PFSK-1 (cell line): ENCODE measurements at regions not wholly inside any gene's neighbourhood (a gene's known extent, or its start where the extent isn't known, plus 50 kb on each side); places are given as distances from the start of the nearest gene placed in this dataset.

Source experiments
- FOXP2 ChIP-seq: optimal IDR thresholded peaks from 2 replicates; pipeline ENCODE3; 2011; ENCODE audit warnings: borderline replicate concordance, control low read depth, inconsistent platforms; ENCODE audit not compliant: insufficient read depth; ENCODE audit errors: extremely low read length, extremely low read depth
- POLR2AphosphoS5 ChIP-seq: IDR thresholded peaks from 2 replicates; pipeline ENCODE4 v1.6.1; 2012; ENCODE audit warnings: low read depth, mild to moderate bottlenecking, control low read depth, low read length, moderate library complexity
- SIN3A ChIP-seq: IDR thresholded peaks from 2 replicates; pipeline ENCODE4 v1.6.1; 2012; ENCODE audit warnings: mild to moderate bottlenecking, low read length, moderate library complexity, borderline replicate concordance; ENCODE audit not compliant: insufficient read depth
- TAF1 ChIP-seq: IDR thresholded peaks from 2 replicates; pipeline ENCODE4 v1.6.1; 2012; ENCODE audit warnings: low read length, control low read depth, borderline replicate concordance; ENCODE audit not compliant: insufficient read depth
- TF ChIP-seq, protein P1 (sequence below), 2 experiments: IDR thresholded peaks; 2 replicates each; pipeline versions ENCODE4 v1.6.1 to v1.8.0; 2011 to 2012; ENCODE audit warnings: low read depth in 2 of 2, low read length in 2 of 2, control low read depth in 1 of 2, inconsistent platforms in 1 of 2, mild to moderate bottlenecking in 1 of 2, moderate library complexity in 1 of 2; ENCODE audit not compliant: insufficient read depth in 1 of 2

DNA sequence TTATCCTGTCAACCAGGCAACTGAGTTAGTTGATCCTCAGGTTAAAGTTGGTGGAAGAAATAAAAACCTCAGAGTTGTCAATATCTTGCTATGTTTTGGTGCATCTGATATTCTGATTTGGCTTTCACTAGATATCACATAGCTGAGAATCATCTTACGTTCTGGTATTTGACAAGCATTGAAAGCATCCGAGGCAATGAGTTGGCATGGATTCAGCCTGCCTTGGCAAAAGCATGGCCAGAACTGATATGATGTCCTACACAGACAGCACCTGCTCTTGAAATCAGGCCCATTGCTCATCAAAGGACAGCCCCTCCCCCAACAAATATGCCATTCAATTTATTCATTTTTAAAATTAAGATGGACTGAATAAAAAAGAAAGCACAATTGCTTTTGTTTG lies 320.7 kb upstream of the ATP2B1 start:
- TF ChIP-seq POLR2AphosphoS5 (no peak), FOXP2 (no peak)

DNA sequence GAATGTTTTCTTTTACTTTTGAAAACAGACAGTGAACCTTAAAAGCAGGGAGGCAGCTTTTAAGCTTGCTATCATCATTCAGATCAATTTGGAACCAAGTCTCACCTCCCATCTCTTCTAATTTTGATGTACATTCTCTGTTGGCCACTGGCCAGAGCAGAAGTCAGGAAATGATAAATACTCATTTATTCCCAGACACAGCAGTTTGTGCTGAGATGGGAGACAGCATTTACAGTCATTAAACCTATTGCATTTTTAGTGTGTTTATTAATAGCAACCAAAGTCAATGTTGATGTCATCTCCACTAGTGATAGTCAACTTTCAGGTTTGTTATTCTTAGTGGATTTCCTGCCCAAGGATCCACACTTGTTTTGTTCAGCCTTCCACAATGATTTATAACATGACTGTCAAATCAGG lies 320.0 kb upstream of the ATP2B1 start:
- TF ChIP-seq TAF1 (no peak), SIN3A (no peak), FOXP2 (no peak), POLR2AphosphoS5 (no peak)
- TF ChIP-seq, protein P1, sequence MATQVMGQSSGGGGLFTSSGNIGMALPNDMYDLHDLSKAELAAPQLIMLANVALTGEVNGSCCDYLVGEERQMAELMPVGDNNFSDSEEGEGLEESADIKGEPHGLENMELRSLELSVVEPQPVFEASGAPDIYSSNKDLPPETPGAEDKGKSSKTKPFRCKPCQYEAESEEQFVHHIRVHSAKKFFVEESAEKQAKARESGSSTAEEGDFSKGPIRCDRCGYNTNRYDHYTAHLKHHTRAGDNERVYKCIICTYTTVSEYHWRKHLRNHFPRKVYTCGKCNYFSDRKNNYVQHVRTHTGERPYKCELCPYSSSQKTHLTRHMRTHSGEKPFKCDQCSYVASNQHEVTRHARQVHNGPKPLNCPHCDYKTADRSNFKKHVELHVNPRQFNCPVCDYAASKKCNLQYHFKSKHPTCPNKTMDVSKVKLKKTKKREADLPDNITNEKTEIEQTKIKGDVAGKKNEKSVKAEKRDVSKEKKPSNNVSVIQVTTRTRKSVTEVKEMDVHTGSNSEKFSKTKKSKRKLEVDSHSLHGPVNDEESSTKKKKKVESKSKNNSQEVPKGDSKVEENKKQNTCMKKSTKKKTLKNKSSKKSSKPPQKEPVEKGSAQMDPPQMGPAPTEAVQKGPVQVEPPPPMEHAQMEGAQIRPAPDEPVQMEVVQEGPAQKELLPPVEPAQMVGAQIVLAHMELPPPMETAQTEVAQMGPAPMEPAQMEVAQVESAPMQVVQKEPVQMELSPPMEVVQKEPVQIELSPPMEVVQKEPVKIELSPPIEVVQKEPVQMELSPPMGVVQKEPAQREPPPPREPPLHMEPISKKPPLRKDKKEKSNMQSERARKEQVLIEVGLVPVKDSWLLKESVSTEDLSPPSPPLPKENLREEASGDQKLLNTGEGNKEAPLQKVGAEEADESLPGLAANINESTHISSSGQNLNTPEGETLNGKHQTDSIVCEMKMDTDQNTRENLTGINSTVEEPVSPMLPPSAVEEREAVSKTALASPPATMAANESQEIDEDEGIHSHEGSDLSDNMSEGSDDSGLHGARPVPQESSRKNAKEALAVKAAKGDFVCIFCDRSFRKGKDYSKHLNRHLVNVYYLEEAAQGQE (IDR thresholded peaks at IDR 0.05; ENCODE audit: insufficient read depth in 1 of 2, low read depth in 2 of 2, low read length in 2 of 2): no peak

DNA sequence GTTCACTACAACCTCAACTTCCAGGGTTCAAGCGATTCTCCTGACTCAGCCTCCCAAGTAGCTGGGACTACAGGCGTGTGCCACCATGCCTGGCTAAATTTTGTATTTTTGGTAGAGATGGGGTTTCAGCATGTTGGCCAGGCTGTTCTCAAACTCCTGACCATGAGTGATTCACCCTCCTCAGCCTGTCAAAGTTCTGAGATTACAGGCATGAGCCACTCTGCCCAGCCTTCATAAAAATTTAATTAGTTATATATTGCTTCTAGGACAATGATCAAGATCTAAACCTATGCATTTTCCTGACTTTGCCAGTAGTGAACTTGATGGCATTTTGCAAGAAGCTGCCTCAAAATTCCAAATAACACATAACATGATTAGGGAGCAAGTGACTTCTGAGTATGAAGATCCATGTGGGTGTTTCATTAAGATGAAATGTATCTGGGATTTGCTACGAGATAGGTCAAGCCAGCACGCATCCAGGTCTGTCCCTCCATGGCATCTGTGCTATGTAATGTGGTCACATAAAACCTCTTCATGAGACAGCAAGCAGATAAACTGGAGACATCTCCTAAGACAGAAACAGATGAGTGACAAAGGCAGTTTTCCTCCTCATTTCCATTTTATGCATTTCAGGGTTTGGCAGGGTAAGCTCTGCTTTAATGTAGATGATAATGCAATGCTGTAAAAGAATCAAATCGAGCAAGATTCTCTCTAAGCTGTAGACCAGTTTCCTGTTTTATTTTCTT lies 319.4 kb upstream of the ATP2B1 start:
- TF ChIP-seq FOXP2 (no peak), SIN3A (no peak), POLR2AphosphoS5 (no peak), TAF1 (no peak)
- TF ChIP-seq, protein P1 (IDR thresholded peaks at IDR 0.05; ENCODE audit: insufficient read depth in 1 of 2, low read depth in 2 of 2, low read length in 2 of 2): no peak

DNA sequence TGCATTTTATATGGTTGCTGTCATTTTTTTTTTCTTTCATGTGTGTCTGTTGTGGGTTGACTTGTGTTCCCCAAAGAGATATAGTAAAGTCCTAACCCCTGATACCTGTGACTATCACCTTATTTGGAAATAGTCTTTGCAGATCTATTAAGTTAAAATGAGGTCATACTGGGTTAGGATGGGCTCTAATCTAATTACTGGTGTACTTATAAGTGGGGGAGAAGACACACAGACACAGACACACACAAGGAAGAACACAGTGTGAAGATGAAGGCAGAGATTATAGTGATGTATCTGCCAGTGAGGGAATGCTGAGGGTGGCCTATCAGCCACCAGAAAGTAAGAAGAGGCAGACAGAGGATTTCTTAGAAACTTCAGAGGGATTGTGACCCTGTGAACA lies 318.4 kb upstream of the ATP2B1 start:
- TF ChIP-seq POLR2AphosphoS5 (no peak), FOXP2 (no peak), SIN3A (no peak), TAF1 (no peak)
- TF ChIP-seq, protein P1 (IDR thresholded peaks at IDR 0.05; ENCODE audit: insufficient read depth in 1 of 2, low read depth in 2 of 2, low read length in 2 of 2): no peak

DNA sequence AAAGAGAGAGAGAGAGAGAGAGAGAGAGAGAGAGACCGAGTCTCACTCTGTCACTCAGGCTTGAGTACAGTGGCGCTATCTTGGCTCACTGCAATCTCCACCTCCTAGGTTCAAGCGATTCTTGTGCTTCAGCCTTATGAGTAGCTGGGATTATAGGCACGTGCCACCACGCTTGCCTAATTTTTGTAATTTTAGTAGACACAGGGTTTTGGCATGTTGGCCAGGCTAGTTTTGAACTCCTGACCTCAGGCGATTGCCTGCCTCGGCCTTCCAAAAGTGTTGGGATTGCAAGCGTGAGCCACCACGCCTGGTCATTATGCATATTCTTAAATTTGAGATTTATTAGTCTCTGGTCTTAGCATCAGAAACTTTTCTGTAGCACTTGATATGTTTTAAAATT lies 317.9 kb upstream of the ATP2B1 start:
- TF ChIP-seq SIN3A (no peak), TAF1 (no peak), FOXP2 (no peak), POLR2AphosphoS5 (no peak)
- TF ChIP-seq, protein P1 (IDR thresholded peaks at IDR 0.05; ENCODE audit: insufficient read depth in 1 of 2, low read depth in 2 of 2, low read length in 2 of 2): no peak
